ENCODE measurements at regions not wholly inside any gene's neighbourhood (a gene's known extent, or its start where the extent isn't known, plus 50 kb on each side); places are given as distances from the start of the nearest gene placed in this dataset.

- Histone ChIP-seq H3K27ac (ENCODE audit: low read depth, low read length) (no peak overlapping the region), H3K9me3 (ENCODE audit: control insufficient read depth in 1 of 2, low read length in 2 of 2) (no peaks in the 10 kb centered on the region), H3K36me3 (ENCODE audit: control insufficient read depth in 1 of 2, insufficient read depth in 2 of 2, low read length in 2 of 2) (no peaks in the 10 kb centered on the region), H3K4me1 (ENCODE audit: control insufficient read depth in 1 of 2, insufficient read depth in 2 of 2, low read length in 2 of 2) (no peaks in the 10 kb centered on the region), H3K27me3 (ENCODE audit: control insufficient read depth in 1 of 2, insufficient read depth in 2 of 2, low read length in 2 of 2) (no peaks in the 10 kb centered on the region), H3K9ac (ENCODE audit: low read depth in 1 of 2, low read length in 2 of 2) (no peak overlapping the region), H3K4me3 (ENCODE audit: low read depth in 1 of 2, low read length in 2 of 2) (no peak overlapping the region)
Observed at GRCh38 chr16:63606778-63607177, 1515.1 kb downstream of the CDH11 start.

- Histone ChIP-seq H3K36me3 (ENCODE audit: control insufficient read depth in 1 of 2, insufficient read depth in 2 of 2, low read length in 2 of 2) (no peaks in the 10 kb centered on the region), H3K27ac (ENCODE audit: low read depth, low read length) (no peak overlapping the region), H3K9me3 (ENCODE audit: control insufficient read depth in 1 of 2, low read length in 2 of 2) (no peaks in the 10 kb centered on the region), H3K4me3 (ENCODE audit: low read depth in 1 of 2, low read length in 2 of 2) (no peak overlapping the region), H3K4me1 (ENCODE audit: control insufficient read depth in 1 of 2, insufficient read depth in 2 of 2, low read length in 2 of 2) (no peaks in the 10 kb centered on the region), H3K27me3 (ENCODE audit: control insufficient read depth in 1 of 2, insufficient read depth in 2 of 2, low read length in 2 of 2) (no peaks in the 10 kb centered on the region), H3K9ac (ENCODE audit: low read depth in 1 of 2, low read length in 2 of 2) (no peak overlapping the region)
Observed at GRCh38 chr16:63602206-63602927, 1519.5 kb downstream of the CDH11 start.

DNA sequence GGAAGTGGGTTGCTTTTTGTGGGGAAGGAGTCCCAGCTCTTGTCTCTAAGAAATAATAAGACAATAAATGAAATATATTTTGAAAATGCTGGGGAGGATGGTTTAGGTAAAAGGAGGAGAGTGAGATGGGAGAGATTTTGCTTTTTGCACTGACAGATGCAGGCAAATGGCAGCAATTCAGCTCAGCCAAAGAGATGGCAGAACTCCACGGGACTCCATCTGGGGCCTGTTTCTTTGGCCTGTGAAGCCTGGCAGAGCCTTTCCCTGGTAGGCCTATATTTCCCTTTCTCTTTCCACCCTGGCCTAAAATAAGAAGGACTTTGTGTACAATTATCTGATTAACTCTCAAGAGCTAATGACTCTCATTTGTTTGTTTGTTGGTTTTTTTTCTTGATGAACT is 1525.1 kb downstream of the CDH11 start:
- Histone ChIP-seq H3K36me3 (ENCODE audit: control insufficient read depth in 1 of 2, insufficient read depth in 2 of 2, low read length in 2 of 2) (no peaks in the 10 kb centered on the region), H3K27me3 (ENCODE audit: control insufficient read depth in 1 of 2, insufficient read depth in 2 of 2, low read length in 2 of 2) (no peaks in the 10 kb centered on the region), H3K4me3 (ENCODE audit: low read depth in 1 of 2, low read length in 2 of 2) (no peak overlapping the region), H3K9ac (ENCODE audit: low read depth in 1 of 2, low read length in 2 of 2) (no peak overlapping the region), H3K9me3 (ENCODE audit: control insufficient read depth in 1 of 2, low read length in 2 of 2) (no peaks in the 10 kb centered on the region), H3K27ac (ENCODE audit: low read depth, low read length) (no peak overlapping the region), H3K4me1 (ENCODE audit: control insufficient read depth in 1 of 2, insufficient read depth in 2 of 2, low read length in 2 of 2) (no peaks in the 10 kb centered on the region)

- no peaks in the 10 kb centered on the region for H3K27me3 ChIP-seq (ENCODE audit: control insufficient read depth in 1 of 2, insufficient read depth in 2 of 2, low read length in 2 of 2)
- H3K27ac ChIP-seq (ENCODE audit: low read depth, low read length): no peak overlapping the region
- no peak overlapping the region for H3K4me3 ChIP-seq (ENCODE audit: low read depth in 1 of 2, low read length in 2 of 2)
- no peak overlapping the region for H3K9ac ChIP-seq (ENCODE audit: low read depth in 1 of 2, low read length in 2 of 2)
- no peaks in the 10 kb centered on the region for H3K4me1 ChIP-seq (ENCODE audit: control insufficient read depth in 1 of 2, insufficient read depth in 2 of 2, low read length in 2 of 2)
- H3K36me3 ChIP-seq (ENCODE audit: control insufficient read depth in 1 of 2, insufficient read depth in 2 of 2, low read length in 2 of 2): no peaks in the 10 kb centered on the region
- no peaks in the 10 kb centered on the region for H3K9me3 ChIP-seq (ENCODE audit: control insufficient read depth in 1 of 2, low read length in 2 of 2)
Observed at GRCh38 chr16:63592852-63593251, 1529.0 kb downstream of the CDH11 start.

- Histone ChIP-seq H3K4me1 (ENCODE audit: control insufficient read depth in 1 of 2, insufficient read depth in 2 of 2, low read length in 2 of 2) (no peaks in the 10 kb centered on the region), H3K9me3 (ENCODE audit: control insufficient read depth in 1 of 2, low read length in 2 of 2) (no peaks in the 10 kb centered on the region), H3K27ac (ENCODE audit: low read depth, low read length) (no peak overlapping the region), H3K36me3 (ENCODE audit: control insufficient read depth in 1 of 2, insufficient read depth in 2 of 2, low read length in 2 of 2) (no peaks in the 10 kb centered on the region), H3K4me3 (ENCODE audit: low read depth in 1 of 2, low read length in 2 of 2) (no peak overlapping the region), H3K27me3 (ENCODE audit: control insufficient read depth in 1 of 2, insufficient read depth in 2 of 2, low read length in 2 of 2) (no peaks in the 10 kb centered on the region), H3K9ac (ENCODE audit: low read depth in 1 of 2, low read length in 2 of 2) (no peak overlapping the region)
Observed at GRCh38 chr16:63581570-63581969, 1540.3 kb downstream of the CDH11 start.

DNA sequence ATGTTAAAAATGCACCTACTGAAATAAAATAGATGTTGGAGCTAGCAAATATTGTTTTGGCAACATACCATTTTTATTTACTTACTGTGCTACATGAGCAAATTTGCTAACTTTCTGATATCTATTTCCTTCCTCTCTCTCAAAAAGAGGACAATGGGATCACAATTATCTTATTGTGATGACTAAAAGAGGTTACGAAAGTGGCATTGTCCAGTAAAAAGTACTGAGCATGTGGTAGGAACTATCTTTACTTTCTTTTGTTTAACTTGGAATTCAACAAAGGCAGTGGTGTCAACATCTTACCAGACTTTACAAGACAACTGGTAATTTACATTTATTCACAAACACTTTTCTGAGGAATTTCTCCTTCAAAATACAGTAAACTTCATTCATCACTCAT is 1542.6 kb upstream of the CDH8 start:
- Histone ChIP-seq H3K9me3 (ENCODE audit: control insufficient read depth in 1 of 2, low read length in 2 of 2) (no peaks in the 10 kb centered on the region), H3K27ac (ENCODE audit: low read depth, low read length) (no peak overlapping the region), H3K4me1 (ENCODE audit: control insufficient read depth in 1 of 2, insufficient read depth in 2 of 2, low read length in 2 of 2) (peaks cover 0 to 4% of the 10 kb centered on the region in 2 donors), H3K36me3 (ENCODE audit: control insufficient read depth in 1 of 2, insufficient read depth in 2 of 2, low read length in 2 of 2) (no peaks in the 10 kb centered on the region), H3K4me3 (ENCODE audit: low read depth in 1 of 2, low read length in 2 of 2) (no peak overlapping the region), H3K9ac (ENCODE audit: low read depth in 1 of 2, low read length in 2 of 2) (no peak overlapping the region), H3K27me3 (ENCODE audit: control insufficient read depth in 1 of 2, insufficient read depth in 2 of 2, low read length in 2 of 2) (no peaks in the 10 kb centered on the region)

- Histone ChIP-seq H3K4me1 (ENCODE audit: control insufficient read depth in 1 of 2, insufficient read depth in 2 of 2, low read length in 2 of 2) (peaks cover 0 to 4% of the 10 kb centered on the region in 2 donors), H3K9me3 (ENCODE audit: control insufficient read depth in 1 of 2, low read length in 2 of 2) (no peaks in the 10 kb centered on the region), H3K27ac (ENCODE audit: low read depth, low read length) (no peak overlapping the region), H3K9ac (ENCODE audit: low read depth in 1 of 2, low read length in 2 of 2) (no peak overlapping the region), H3K36me3 (ENCODE audit: control insufficient read depth in 1 of 2, insufficient read depth in 2 of 2, low read length in 2 of 2) (no peaks in the 10 kb centered on the region), H3K27me3 (ENCODE audit: control insufficient read depth in 1 of 2, insufficient read depth in 2 of 2, low read length in 2 of 2) (no peaks in the 10 kb centered on the region), H3K4me3 (ENCODE audit: low read depth in 1 of 2, low read length in 2 of 2) (no peak overlapping the region)
Observed at GRCh38 chr16:63577891-63578290, 1541.7 kb upstream of the CDH8 start.

DNA sequence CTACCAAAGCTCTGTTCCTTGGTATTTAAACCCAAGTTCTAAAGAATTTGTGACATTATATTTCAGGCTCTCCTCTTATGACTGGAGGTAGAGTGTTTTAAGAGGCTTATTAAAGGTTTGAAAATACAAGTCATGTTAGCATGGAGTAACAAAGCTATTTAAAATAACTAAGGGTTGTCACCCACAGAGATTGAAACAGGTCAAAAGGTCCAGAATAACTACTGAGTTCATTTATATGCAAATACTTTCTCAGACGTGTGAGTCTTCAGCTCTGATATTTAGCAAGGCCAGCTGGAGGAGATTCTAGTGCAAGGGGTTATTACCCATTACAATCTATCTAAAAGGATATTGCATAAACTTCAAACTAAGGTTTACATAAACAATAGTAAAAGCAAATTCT is 1538.8 kb upstream of the CDH8 start:
- Histone ChIP-seq H3K27ac (ENCODE audit: low read depth, low read length) (no peak overlapping the region), H3K4me1 (ENCODE audit: control insufficient read depth in 1 of 2, insufficient read depth in 2 of 2, low read length in 2 of 2) (peaks cover 0 to 4% of the 10 kb centered on the region in 2 donors), H3K9ac (ENCODE audit: low read depth in 1 of 2, low read length in 2 of 2) (no peak overlapping the region), H3K9me3 (ENCODE audit: control insufficient read depth in 1 of 2, low read length in 2 of 2) (no peaks in the 10 kb centered on the region), H3K4me3 (ENCODE audit: low read depth in 1 of 2, low read length in 2 of 2) (no peak overlapping the region), H3K27me3 (ENCODE audit: control insufficient read depth in 1 of 2, insufficient read depth in 2 of 2, low read length in 2 of 2) (no peaks in the 10 kb centered on the region), H3K36me3 (ENCODE audit: control insufficient read depth in 1 of 2, insufficient read depth in 2 of 2, low read length in 2 of 2) (no peaks in the 10 kb centered on the region)

DNA sequence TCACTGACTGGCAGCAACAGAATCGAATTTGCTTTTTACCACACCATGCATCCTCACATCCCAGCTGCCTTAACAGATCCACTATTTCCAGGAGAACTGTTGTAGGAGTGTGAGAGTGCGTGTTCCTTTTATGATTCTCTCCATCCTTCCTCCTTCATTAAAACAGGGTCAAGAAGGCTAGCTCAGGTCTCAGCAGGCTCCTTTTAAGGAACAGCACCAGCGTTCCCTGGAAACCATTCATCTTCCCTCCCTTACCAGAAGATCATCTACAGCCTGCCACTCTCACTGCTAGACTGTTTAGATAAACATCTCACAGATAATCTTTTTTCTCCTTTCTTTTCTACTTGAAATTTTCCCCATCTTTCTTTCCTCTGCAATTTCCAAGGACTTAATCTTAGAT is 1531.9 kb upstream of the CDH8 start:
- Histone ChIP-seq H3K9me3 (ENCODE audit: control insufficient read depth in 1 of 2, low read length in 2 of 2) (no peaks in the 10 kb centered on the region), H3K27me3 (ENCODE audit: control insufficient read depth in 1 of 2, insufficient read depth in 2 of 2, low read length in 2 of 2) (no peaks in the 10 kb centered on the region), H3K4me1 (ENCODE audit: control insufficient read depth in 1 of 2, insufficient read depth in 2 of 2, low read length in 2 of 2) (no peaks in the 10 kb centered on the region), H3K36me3 (ENCODE audit: control insufficient read depth in 1 of 2, insufficient read depth in 2 of 2, low read length in 2 of 2) (no peaks in the 10 kb centered on the region), H3K4me3 (ENCODE audit: low read depth in 1 of 2, low read length in 2 of 2) (no peak overlapping the region), H3K27ac (ENCODE audit: low read depth, low read length) (no peak overlapping the region), H3K9ac (ENCODE audit: low read depth in 1 of 2, low read length in 2 of 2) (no peak overlapping the region)

GRCh38 chr16:63563819-63564505 is 1527.7 kb upstream of the CDH8 start:
- H3K36me3 ChIP-seq (ENCODE audit: control insufficient read depth in 1 of 2, insufficient read depth in 2 of 2, low read length in 2 of 2): no peaks in the 10 kb centered on the region
- no peak overlapping the region for H3K27ac ChIP-seq (ENCODE audit: low read depth, low read length)
- no peaks in the 10 kb centered on the region for H3K27me3 ChIP-seq (ENCODE audit: control insufficient read depth in 1 of 2, insufficient read depth in 2 of 2, low read length in 2 of 2)
- no peak overlapping the region for H3K4me3 ChIP-seq (ENCODE audit: low read depth in 1 of 2, low read length in 2 of 2)
- no peak overlapping the region for H3K9ac ChIP-seq (ENCODE audit: low read depth in 1 of 2, low read length in 2 of 2)
- peaks cover 0 to 2% of the 10 kb centered on the region in 2 donors for H3K9me3 ChIP-seq (ENCODE audit: control insufficient read depth in 1 of 2, low read length in 2 of 2)
- H3K4me1 ChIP-seq (ENCODE audit: control insufficient read depth in 1 of 2, insufficient read depth in 2 of 2, low read length in 2 of 2): no peaks in the 10 kb centered on the region
